HFFc6 (cell line): ENCODE measurements at regions not wholly inside any gene's neighbourhood (a gene's known extent, or its start where the extent isn't known, plus 50 kb on each side); places are given as distances from the start of the nearest gene placed in this dataset.

Experiments used
- DNase-seq: peaks from one replicate; pipeline ENCODE4 v3.0.0-alpha.2; 2018
- H3K27ac Mint-ChIP-seq: 2 replicates; pipeline ENCODE4 v1.8.0; 2020; ENCODE audit warnings: mild to moderate bottlenecking, mixed read lengths
- H3K27me3 Mint-ChIP-seq: 2 replicates; pipeline ENCODE4 v1.8.0; 2021; ENCODE audit warnings: mild to moderate bottlenecking, moderate library complexity, mixed read lengths; ENCODE audit not compliant: insufficient read depth
- H3K36me3 Mint-ChIP-seq: 2 replicates; pipeline ENCODE4 v1.8.0; 2021; ENCODE audit warnings: low read depth, mixed read lengths
- H3K4me1 Mint-ChIP-seq: 2 replicates; pipeline ENCODE4 v1.8.0; 2020; ENCODE audit warnings: low read depth, mixed read lengths
- H3K4me3 Mint-ChIP-seq: 2 replicates; pipeline ENCODE4 v1.8.0; 2020; ENCODE audit warnings: mild to moderate bottlenecking, moderate library complexity, mixed read lengths
- H3K9me3 Mint-ChIP-seq: 2 replicates; pipeline ENCODE4 v1.8.0; 2020; ENCODE audit warnings: mild to moderate bottlenecking, mixed read lengths
- TF ChIP-seq, protein P1 (sequence below): fragments of 200-600 bp; sonication (generic); IDR thresholded peaks from 2 replicates; pipeline ENCODE4 v1.5.0; 2021; ENCODE audit warnings: antibody characterized with exemption, mild to moderate bottlenecking

DNA sequence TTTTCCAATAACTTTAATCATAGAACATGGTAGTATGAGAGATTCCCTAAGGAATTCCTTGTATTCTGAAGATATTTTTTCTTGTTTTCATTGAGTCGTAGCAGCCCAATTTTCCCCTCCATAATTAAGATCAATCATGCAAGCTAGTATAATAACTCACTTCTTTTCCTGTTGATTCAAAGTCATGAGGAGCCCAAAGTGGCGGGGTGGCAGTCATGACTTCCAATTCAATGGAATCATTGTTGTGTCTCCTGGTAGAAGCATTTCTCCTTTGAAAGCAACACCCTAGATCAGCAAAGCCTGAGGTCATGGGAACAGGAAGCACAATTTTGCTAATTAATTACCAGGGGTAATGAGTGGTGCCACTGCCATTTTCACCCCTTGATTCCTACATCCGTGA is 77.6 kb upstream of the MAGI2 start:
- Mint-ChIP-seq H3K4me3 (no peak overlapping the region), H3K4me1 (peaks cover 35% of the 10 kb centered on the region), H3K27me3 (no peaks in the 10 kb centered on the region), H3K27ac (no peak overlapping the region), H3K36me3 (no peaks in the 10 kb centered on the region), H3K9me3 (no peaks in the 10 kb centered on the region)
- TF ChIP-seq, protein P1, sequence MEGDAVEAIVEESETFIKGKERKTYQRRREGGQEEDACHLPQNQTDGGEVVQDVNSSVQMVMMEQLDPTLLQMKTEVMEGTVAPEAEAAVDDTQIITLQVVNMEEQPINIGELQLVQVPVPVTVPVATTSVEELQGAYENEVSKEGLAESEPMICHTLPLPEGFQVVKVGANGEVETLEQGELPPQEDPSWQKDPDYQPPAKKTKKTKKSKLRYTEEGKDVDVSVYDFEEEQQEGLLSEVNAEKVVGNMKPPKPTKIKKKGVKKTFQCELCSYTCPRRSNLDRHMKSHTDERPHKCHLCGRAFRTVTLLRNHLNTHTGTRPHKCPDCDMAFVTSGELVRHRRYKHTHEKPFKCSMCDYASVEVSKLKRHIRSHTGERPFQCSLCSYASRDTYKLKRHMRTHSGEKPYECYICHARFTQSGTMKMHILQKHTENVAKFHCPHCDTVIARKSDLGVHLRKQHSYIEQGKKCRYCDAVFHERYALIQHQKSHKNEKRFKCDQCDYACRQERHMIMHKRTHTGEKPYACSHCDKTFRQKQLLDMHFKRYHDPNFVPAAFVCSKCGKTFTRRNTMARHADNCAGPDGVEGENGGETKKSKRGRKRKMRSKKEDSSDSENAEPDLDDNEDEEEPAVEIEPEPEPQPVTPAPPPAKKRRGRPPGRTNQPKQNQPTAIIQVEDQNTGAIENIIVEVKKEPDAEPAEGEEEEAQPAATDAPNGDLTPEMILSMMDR: no peak
- DNase-seq: no peak

DNA sequence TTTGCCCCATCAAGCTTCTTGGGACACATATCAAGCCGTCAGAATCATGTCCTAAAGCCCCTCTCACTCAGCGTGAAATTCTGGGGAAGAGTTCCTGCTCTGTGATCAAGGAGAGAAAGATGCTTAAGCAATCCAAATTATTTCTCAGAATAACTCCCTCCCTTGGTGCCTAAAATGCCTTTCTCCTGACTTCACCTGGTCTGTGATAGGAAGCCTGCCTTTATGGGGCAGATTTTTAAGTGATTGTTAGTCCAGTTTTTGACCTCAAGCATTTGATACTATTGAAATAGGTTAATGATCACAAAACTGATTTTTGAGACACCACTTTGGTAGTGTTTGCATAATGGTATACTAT is 76.4 kb upstream of the MAGI2 start:
- Mint-ChIP-seq H3K27me3 (no peaks in the 10 kb centered on the region), H3K4me3 (no peak overlapping the region), H3K9me3 (no peaks in the 10 kb centered on the region), H3K27ac (0 out of 2 replicates have a peak overlapping the region, but pooled peaks have one; percentile 15), H3K4me1 (peaks cover 35% of the 10 kb centered on the region), H3K36me3 (no peaks in the 10 kb centered on the region)
- TF ChIP-seq, protein P1: no peak
- DNase-seq: peak; percentile 19

DNA sequence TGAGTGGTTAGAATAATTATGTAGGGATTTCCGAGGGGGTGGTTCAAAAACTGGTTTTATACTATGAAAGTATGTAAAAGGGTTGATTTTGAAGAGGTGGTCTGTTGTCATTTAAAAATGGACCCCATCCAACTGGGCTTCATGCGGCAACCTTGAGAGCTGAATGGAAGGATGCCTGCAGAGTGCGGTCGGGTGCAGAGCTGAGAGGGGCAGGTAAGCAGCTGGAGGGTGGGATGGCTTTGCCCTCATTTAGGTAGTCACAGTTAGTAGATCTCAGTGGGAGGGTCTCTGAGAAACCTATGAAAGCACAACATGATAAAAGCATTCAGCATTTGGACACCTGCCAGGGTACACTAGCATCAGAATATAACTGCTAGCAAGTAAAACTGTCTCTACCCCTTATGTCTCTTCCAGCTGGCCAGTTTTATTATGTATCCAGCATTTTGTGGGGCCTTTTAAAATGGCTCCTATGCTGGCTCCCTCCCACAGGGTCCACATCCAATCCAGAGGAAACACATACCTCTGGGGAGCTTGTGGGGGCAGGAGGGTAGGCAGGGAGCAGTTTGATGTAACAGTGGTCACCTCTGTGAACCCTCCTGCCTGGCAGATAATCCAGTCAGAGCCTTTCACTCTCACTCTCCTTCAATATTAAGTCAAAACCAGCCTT is 75.9 kb upstream of the MAGI2 start:
- Mint-ChIP-seq H3K36me3 (no peaks in the 10 kb centered on the region), H3K27me3 (no peaks in the 10 kb centered on the region), H3K27ac (0 out of 2 replicates have a peak overlapping the region, but pooled peaks have one; percentile 15), H3K4me3 (no peak overlapping the region), H3K9me3 (no peaks in the 10 kb centered on the region), H3K4me1 (peaks cover 35% of the 10 kb centered on the region)
- no peak for DNase-seq
- TF ChIP-seq, protein P1: no peak

DNA sequence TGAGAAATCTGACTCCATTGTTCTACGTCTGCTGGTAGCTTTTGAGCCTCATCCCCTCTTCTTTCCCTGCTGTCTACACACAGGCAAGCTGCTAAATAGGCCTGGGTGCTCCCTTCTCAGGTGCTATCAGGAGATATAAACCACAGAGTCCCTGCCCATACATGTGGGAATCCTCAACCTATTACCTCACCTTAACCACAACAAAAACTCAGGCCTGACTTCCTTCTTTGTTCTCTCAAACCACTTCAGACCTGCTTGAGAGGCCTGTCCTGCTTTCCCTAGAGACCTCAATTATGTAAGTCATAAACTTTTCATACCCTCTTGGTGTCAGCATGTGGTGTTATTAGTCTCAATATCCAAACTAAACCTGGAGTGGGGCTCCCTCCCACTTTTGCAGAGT is 75.0 kb upstream of the MAGI2 start:
- Mint-ChIP-seq H3K36me3 (no peaks in the 10 kb centered on the region), H3K4me1 (peaks cover 29% of the 10 kb centered on the region), H3K4me3 (no peak overlapping the region), H3K9me3 (no peaks in the 10 kb centered on the region), H3K27me3 (no peaks in the 10 kb centered on the region), H3K27ac (no peak overlapping the region)
- DNase-seq: no peak
- TF ChIP-seq, protein P1: no peak

DNA sequence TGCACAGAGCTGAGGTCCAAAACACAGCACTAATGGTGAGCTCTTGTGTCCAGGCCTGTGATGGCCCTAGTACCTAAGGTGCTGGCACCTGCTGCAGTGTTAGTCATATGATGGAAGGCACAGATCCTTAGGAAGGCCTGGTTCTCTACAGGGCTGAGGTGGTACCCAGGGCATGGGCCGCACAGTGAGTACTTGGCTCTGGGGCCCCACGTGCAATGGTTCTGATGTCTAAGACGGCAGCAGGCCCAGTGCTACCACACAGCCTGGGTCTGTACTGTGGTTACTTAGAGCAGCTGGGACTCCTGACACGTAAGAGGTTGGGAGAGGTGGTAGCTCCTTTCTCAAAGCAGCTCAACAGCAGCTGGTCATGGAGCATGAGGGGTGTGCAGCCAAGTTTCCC is 70.6 kb upstream of the MAGI2 start:
- Mint-ChIP-seq H3K4me1 (peaks cover 25% of the 10 kb centered on the region), H3K27ac (no peak overlapping the region), H3K4me3 (no peak overlapping the region), H3K9me3 (no peaks in the 10 kb centered on the region), H3K27me3 (no peaks in the 10 kb centered on the region; the same call in 1 of the 2 replicates), H3K36me3 (no peaks in the 10 kb centered on the region)
- no peak for DNase-seq
- TF ChIP-seq, protein P1: no peak
